GM23248 (cell line): ENCODE measurements at regions not wholly inside any gene's neighbourhood (a gene's known extent, or its start where the extent isn't known, plus 50 kb on each side); places are given as distances from the start of the nearest gene placed in this dataset.
"Not testable (repeated sequence)": the region's sequence is repeated elsewhere in the genome, so short reads cannot be mapped to it uniquely, and the experiment has no call there.

ENCODE experiments used
- EZH2 ChIP-seq: fragments of 200-600 bp; sonication (generic); IDR thresholded peaks from 2 replicates; pipeline ENCODE4 v1.6.1; 2018; ENCODE audit warnings: antibody characterized with exemption, mild to moderate bottlenecking; ENCODE audit not compliant: insufficient read depth, poor library complexity, severe bottlenecking
- EZH2phosphoT487 ChIP-seq: fragments of 200-600 bp; sonication (generic); IDR thresholded peaks from 2 replicates; pipeline ENCODE4 v1.6.1; 2018; ENCODE audit warnings: antibody characterized with exemption, moderate library complexity, mild to moderate bottlenecking, low read depth; ENCODE audit not compliant: insufficient read depth

GRCh38 chr17:21572148-21572547 is 120.2 kb upstream of the KCNJ18 start:
- TF ChIP-seq EZH2phosphoT487, EZH2: not testable (repeated sequence)
